PFSK-1 (cell line): ENCODE measurements at regions not wholly inside any gene's neighbourhood (a gene's known extent, or its start where the extent isn't known, plus 50 kb on each side); places are given as distances from the start of the nearest gene placed in this dataset.

ENCODE experiments used
- FOXP2 ChIP-seq: optimal IDR thresholded peaks from 2 replicates; pipeline ENCODE3; 2011; ENCODE audit warnings: borderline replicate concordance, control low read depth, inconsistent platforms; ENCODE audit not compliant: insufficient read depth; ENCODE audit errors: extremely low read length, extremely low read depth
- POLR2AphosphoS5 ChIP-seq: IDR thresholded peaks from 2 replicates; pipeline ENCODE4 v1.6.1; 2012; ENCODE audit warnings: low read depth, mild to moderate bottlenecking, control low read depth, low read length, moderate library complexity
- REST ChIP-seq, 2 experiments: IDR thresholded peaks; 2 replicates each; pipeline versions ENCODE4 v1.6.1 to v1.8.0; 2011 to 2012; ENCODE audit warnings: low read depth in 2 of 2, low read length in 2 of 2, control low read depth in 1 of 2, inconsistent platforms in 1 of 2, mild to moderate bottlenecking in 1 of 2, moderate library complexity in 1 of 2; ENCODE audit not compliant: insufficient read depth in 1 of 2
- SIN3A ChIP-seq: IDR thresholded peaks from 2 replicates; pipeline ENCODE4 v1.6.1; 2012; ENCODE audit warnings: mild to moderate bottlenecking, low read length, moderate library complexity, borderline replicate concordance; ENCODE audit not compliant: insufficient read depth
- TAF1 ChIP-seq: IDR thresholded peaks from 2 replicates; pipeline ENCODE4 v1.6.1; 2012; ENCODE audit warnings: low read length, control low read depth, borderline replicate concordance; ENCODE audit not compliant: insufficient read depth

- TF ChIP-seq REST (IDR thresholded peaks at IDR 0.05; ENCODE audit: insufficient read depth in 1 of 2, low read depth in 2 of 2, low read length in 2 of 2) (no peak), TAF1 (no peak), POLR2AphosphoS5 (no peak), SIN3A (no peak), FOXP2 (no peak)
Observed at GRCh38 chr2:217638533-217638932, 364.3 kb downstream of the TNS1 start.

- TF ChIP-seq FOXP2 = no peak
- no peak for TF ChIP-seq POLR2AphosphoS5
- TF ChIP-seq REST (IDR thresholded peaks at IDR 0.05; ENCODE audit: insufficient read depth in 1 of 2, low read depth in 2 of 2, low read length in 2 of 2) = no peak
- TF ChIP-seq TAF1 = no peak
- TF ChIP-seq SIN3A = no peak
Observed at GRCh38 chr2:217638031-217638430, 364.8 kb downstream of the TNS1 start.

- no peak for TF ChIP-seq REST (IDR thresholded peaks at IDR 0.05; ENCODE audit: insufficient read depth in 1 of 2, low read depth in 2 of 2, low read length in 2 of 2)
- no peak for TF ChIP-seq POLR2AphosphoS5
- TF ChIP-seq TAF1 = no peak
- TF ChIP-seq SIN3A = no peak
- no peak for TF ChIP-seq FOXP2
Observed at GRCh38 chr2:217636991-217637561, 365.7 kb downstream of the TNS1 start.

GRCh38 chr2:217636578-217636977 lies 366.2 kb downstream of the TNS1 start:
- TF ChIP-seq TAF1 (no peak), FOXP2 (no peak), REST (IDR thresholded peaks at IDR 0.05; ENCODE audit: insufficient read depth in 1 of 2, low read depth in 2 of 2, low read length in 2 of 2) (no peak), SIN3A (no peak), POLR2AphosphoS5 (no peak)

- TF ChIP-seq REST (IDR thresholded peaks at IDR 0.05; ENCODE audit: insufficient read depth in 1 of 2, low read depth in 2 of 2, low read length in 2 of 2) (no peak), FOXP2 (no peak), TAF1 (no peak), POLR2AphosphoS5 (no peak), SIN3A (no peak)
Observed at GRCh38 chr2:217634871-217635270, 367.9 kb downstream of the TNS1 start.
